Middle frontal gyrus (tissue), 1 donor: ENCODE measurements at regions not wholly inside any gene's neighbourhood (a gene's known extent, or its start where the extent isn't known, plus 50 kb on each side); places are given as distances from the start of the nearest gene placed in this dataset.

Experiments
- DNase-seq: peaks from one replicate; pipeline ENCODE4 v3.0.0-alpha.2; 2015; ENCODE audit warnings: low spot score; ENCODE audit errors: extremely low spot score

DNA sequence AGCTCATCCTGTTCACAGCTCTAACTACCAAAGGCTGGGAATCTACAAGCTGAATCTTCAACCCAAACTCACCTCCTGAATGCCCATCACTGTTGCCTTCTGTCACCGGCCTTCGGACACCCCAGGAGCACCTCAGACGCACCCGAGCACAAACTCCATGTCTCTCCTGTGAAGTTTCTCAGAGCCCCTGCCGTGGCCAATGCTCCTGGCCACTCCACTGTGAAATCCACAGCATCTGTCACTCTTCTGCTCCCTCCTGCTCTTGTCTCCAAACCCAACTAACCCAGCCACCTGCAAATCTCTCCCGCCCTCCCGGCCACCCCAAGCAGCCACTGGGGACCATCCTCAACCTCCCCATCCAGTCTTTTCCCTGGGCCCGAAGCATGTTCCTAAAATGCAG, 457.9 kb upstream of the SALL3 start:
- DNase-seq, result no peak

DNA sequence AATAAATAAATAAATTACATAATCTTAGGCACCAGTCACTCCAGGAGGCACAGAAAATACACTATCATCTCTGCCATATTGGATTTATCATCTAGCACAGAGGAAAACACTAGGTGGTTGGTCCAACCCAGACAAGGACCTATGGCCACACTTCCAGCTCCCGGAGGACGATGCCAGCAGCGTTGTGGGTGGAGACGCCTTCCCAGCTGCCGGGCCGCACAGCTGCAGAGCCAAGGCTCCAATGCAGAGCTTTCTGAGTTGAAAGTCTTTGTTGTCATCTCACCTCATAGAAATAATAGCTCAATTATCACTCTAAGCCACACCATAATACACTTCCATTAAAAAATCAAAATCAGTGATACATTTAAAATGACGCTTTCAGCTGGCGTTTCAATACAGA, 457.1 kb upstream of the SALL3 start:
- DNase-seq, result no peak

DNA sequence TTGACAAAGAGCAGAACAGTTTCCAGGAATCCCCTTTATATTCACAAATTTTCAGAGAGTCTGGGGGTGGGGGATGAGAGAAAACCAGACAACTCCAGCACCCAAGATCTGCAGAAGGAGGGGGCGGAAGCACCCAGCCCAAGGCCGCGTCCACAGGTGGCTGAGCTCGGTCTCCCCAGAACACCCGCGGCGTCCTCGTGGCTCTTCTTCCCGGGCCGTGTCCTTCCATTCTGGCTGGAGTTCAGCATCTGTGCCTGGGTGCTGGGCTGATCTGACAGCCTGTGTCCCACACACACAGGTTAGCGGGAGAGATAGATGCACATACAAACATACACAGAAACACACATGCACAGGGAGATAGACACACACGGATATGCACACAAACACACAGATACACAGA, 455.8 kb upstream of the SALL3 start:
- no peak for DNase-seq

DNA sequence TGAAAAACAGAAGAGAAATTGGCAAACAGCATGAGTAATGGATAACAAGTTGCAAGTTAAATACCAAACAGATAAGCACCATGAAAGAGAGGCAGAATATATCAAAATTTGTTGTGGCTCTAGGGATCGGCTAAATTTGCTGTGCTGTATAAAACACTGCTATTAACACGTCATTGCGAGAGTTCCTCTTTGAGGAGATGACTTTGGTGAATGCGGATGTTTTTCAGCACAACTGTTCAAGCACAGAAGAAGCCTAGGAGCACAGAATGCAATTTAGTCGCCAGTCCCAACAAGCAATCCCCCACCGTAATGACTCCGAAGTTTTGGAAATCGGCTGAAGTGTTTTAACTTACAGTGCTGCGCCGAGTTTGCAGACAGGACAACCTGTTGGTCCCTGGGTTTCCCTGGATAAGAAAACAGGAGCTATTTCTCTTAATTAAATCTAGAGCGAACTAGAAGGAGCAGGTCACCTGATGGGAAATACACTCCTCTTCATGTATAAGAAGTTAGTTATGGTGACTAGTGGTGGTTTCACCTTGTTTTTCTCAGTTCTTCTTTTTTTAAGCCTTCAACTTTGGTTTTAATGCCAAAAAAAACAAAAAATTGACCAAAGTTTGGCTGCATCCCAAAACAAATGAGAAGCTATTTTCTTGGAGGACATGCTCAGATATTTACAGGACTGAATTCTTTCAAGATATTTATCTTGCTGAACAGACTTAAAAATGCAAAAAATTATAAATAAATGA, 454.1 kb upstream of the SALL3 start:
- DNase-seq, result no peak

GRCh38 chr18:78526275-78526674, 453.3 kb upstream of the SALL3 start:
- DNase-seq, result no peak

GRCh38 chr18:78526923-78527711, 452.5 kb upstream of the SALL3 start:
- DNase-seq, result no peak

- DNase-seq, result no peak
These were observed 451.6 kb upstream of the SALL3 start for GRCh38 chr18:78527984-78528383.

- DNase-seq, result no peak
These were observed 451.0 kb upstream of the SALL3 start for GRCh38 chr18:78528411-78529258.

DNA sequence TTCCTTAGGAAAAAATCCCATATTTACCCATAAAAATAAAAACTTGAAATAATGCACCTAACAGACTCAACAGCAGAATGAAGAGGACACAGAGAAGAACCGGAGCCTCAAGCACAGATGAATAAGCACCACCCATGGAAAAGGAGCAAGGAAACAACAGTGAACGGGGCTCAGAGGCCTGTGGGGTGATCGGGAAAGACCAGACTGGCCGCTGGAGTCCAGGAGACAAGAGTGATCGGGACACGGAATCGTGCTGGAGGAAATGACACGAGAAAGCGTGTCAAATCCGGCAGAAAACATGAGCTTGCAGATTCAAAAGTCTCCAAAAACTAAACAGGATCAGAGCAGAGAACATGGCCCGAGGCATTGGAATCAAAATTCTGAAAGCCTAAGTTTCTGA, 448.0 kb upstream of the SALL3 start:
- DNase-seq, result no peak

- no peak for DNase-seq
These were observed 440.8 kb upstream of the SALL3 start for GRCh38 chr18:78538669-78539440.

- DNase-seq, result no peak
These were observed 438.7 kb upstream of the SALL3 start for GRCh38 chr18:78540636-78541529.

- DNase-seq, result no peak
These were observed 437.4 kb upstream of the SALL3 start for GRCh38 chr18:78542204-78542603.

DNA sequence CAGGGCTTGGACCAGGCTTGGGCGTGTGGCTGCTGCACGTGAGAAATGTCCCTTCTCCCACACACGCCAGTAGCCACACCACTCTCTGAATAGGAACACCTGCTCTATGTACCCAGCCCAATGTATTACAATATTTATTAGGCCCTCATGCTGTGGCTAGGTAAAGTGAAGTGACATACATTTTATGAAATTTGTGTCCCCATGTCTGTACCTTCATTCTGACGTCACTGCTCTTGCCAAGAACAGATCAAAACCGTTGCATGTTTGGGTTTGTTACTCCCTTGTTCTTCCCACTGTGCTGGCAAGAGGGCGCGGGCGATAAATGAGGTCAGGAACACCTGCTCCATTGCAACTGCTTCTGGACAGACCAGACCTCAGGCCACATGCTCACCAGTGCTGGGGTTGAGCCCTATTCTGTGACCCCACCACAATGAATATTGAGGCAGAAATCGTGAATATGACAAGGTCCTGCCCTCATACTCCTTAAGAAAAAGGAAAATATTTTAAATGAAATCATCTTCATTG, 436.4 kb upstream of the SALL3 start:
- no peak for DNase-seq

GRCh38 chr18:78546281-78546680, 433.3 kb upstream of the SALL3 start:
- DNase-seq, result no peak

GRCh38 chr18:78547817-78548216, 431.8 kb upstream of the SALL3 start:
- DNase-seq, result no peak

GRCh38 chr18:78548261-78549058, 431.2 kb upstream of the SALL3 start:
- no peak for DNase-seq

DNA sequence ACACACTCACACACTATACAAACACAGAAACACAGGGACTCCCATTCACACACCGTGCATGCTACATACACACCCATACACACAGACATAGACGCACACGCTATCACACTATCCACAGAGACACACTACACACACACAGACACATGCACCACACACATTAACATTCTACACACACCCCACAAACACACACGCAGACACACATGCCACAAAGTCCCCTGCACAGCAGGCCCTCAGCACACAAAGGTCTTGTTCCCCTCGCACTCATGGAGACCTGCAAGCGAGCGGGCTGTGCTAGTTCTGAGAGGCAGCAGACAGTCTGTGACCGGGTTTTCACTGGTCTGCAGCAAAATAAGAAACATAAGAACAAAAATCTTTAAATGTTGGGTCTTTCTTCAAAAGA, 429.6 kb upstream of the SALL3 start:
- DNase-seq, result no peak

DNA sequence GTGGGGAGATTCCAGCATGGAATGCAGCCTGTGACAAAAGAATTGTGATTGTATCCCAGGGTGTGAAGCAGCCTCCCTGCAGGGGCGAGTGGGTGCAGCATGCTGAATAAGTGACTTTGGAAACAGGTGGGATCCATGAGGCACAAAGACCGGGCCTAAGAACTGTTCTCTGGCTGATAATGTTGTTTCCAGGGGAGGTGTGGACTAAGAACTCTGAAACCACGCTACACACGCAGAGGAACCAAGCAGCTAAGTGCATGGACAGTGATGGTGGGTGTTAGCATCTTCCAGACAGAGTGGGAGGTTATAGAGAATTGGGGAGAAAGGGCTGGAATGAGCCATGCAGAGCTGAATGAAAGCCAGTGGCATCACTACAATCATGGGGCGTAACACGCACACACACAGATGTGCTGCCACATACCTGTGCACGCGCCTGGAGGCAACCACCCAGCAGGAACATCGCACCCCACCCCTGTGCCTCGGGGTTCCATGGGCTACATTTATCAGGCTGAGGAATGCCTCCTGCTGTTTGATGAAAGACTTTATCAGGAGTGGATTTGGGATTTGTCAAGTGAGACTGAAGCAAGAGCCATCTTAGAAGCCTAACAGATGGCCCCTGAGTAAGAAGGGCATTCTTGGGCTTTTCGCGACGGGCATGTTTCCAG, 424.5 kb upstream of the SALL3 start:
- no peak for DNase-seq

DNA sequence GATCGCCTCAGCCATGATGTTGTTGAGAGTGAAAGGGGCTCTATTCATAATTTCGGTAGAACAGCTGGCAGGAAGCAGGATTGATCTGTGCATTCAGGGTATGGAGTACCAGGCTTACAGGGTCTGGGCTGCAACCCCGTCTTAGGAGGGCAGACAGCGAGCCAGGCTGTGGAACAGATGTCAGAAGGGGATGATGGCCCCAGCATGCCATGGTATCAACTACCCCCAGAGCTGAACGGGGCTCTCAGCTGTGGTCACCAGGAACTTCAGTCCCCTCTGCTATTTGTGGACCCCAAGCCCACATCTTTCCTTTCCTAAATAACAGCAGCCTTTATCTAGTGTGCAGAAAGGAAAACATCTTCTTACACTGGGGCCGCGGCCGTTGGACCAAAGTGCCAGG, 422.2 kb upstream of the SALL3 start:
- no peak for DNase-seq
